ENCODE measurements at regions not wholly inside any gene's neighbourhood (a gene's known extent, or its start where the extent isn't known, plus 50 kb on each side); places are given as distances from the start of the nearest gene placed in this dataset.
A peak's percentile ranks its signal among the peaks of the same experiment; 100 is the strongest.
"Not testable (repeated sequence)": the region's sequence is repeated elsewhere in the genome, so short reads cannot be mapped to it uniquely, and the experiment has no call there.

- no peak for DNase-seq (ENCODE audit: low spot score)
Measured at GRCh38 chr11:44452827-44453572, 112.5 kb upstream of the CD82 start.

- no peak for DNase-seq (ENCODE audit: low spot score)
Measured at GRCh38 chr11:44453871-44454270, 111.6 kb upstream of the CD82 start.

GRCh38 chr11:44454666-44455065 lies 110.8 kb upstream of the CD82 start:
- DNase-seq (ENCODE audit: low spot score), result no peak

- DNase-seq (ENCODE audit: low spot score), result no peak
Measured at GRCh38 chr11:44456544-44457300, 108.7 kb upstream of the CD82 start.

- no peak for DNase-seq (ENCODE audit: low spot score)
Measured at GRCh38 chr11:44457862-44458261, 107.6 kb upstream of the CD82 start.

GRCh38 chr11:44463751-44464150 lies 101.7 kb upstream of the CD82 start:
- no peak for DNase-seq (ENCODE audit: low spot score)

- no peak for DNase-seq (ENCODE audit: low spot score)
Measured at GRCh38 chr11:44464741-44465140, 100.7 kb upstream of the CD82 start.

- no peak for DNase-seq (ENCODE audit: low spot score)
Measured at GRCh38 chr11:44466531-44467205, 98.8 kb upstream of the CD82 start.

- peak; percentile 61 for DNase-seq (ENCODE audit: low spot score)
Measured at GRCh38 chr11:44467413-44467812, 98.0 kb upstream of the CD82 start.

GRCh38 chr11:44467931-44468330 lies 97.5 kb upstream of the CD82 start:
- DNase-seq (ENCODE audit: low spot score), result no peak

GRCh38 chr11:44468345-44468988 lies 97.0 kb upstream of the CD82 start:
- DNase-seq (ENCODE audit: low spot score), result no peak

GRCh38 chr11:44469412-44469811 lies 96.1 kb upstream of the CD82 start:
- no peak for DNase-seq (ENCODE audit: low spot score)

- no peak for DNase-seq (ENCODE audit: low spot score)
Measured at GRCh38 chr11:44470854-44471253, 94.6 kb upstream of the CD82 start.

- no peak for DNase-seq (ENCODE audit: low spot score)
Measured at GRCh38 chr11:44471603-44472002, 93.9 kb upstream of the CD82 start.

- DNase-seq (ENCODE audit: low spot score), result no peak
Measured at GRCh38 chr11:44472916-44473315, 92.5 kb upstream of the CD82 start.

- DNase-seq (ENCODE audit: low spot score), result no peak
Measured at GRCh38 chr11:44474702-44475101, 90.8 kb upstream of the CD82 start.

- DNase-seq (ENCODE audit: low spot score), result no peak
Measured at GRCh38 chr11:44475114-44475686, 90.3 kb upstream of the CD82 start.

GRCh38 chr11:44482338-44482737 lies 83.1 kb upstream of the CD82 start:
- DNase-seq (ENCODE audit: low spot score), result not testable (repeated sequence)

- DNase-seq (ENCODE audit: low spot score), result peak; percentile 57
Measured at GRCh38 chr11:44483919-44484610, 81.4 kb upstream of the CD82 start.

- DNase-seq (ENCODE audit: low spot score), result no peak
Measured at GRCh38 chr11:44488165-44488965, 77.1 kb upstream of the CD82 start.

- no peak for DNase-seq (ENCODE audit: low spot score)
Measured at GRCh38 chr11:44493383-44493782, 72.1 kb upstream of the CD82 start.

Measured in ecto neural progenitor cell (in vitro differentiated cells).